Nephron (organoid): ENCODE measurements at regions not wholly inside any gene's neighbourhood (a gene's known extent, or its start where the extent isn't known, plus 50 kb on each side); places are given as distances from the start of the nearest gene placed in this dataset.
"Not testable (repeated sequence)": the region's sequence is repeated elsewhere in the genome, so short reads cannot be mapped to it uniquely, and the experiment has no call there.

Source experiments
- H3K27ac Mint-ChIP-seq, 3 experiments: 2 replicates each; pipeline ENCODE4 v1.8.0; 2020; ENCODE audit warnings: mixed read lengths in 3 of 3, mild to moderate bottlenecking in 2 of 3, moderate library complexity in 1 of 3
- H3K27me3 Mint-ChIP-seq: 2 replicates; pipeline ENCODE4 v1.8.0; 2021; ENCODE audit warnings: low read depth, mild to moderate bottlenecking, moderate library complexity, mixed read lengths
- H3K36me3 Mint-ChIP-seq: 2 replicates; pipeline ENCODE4 v1.8.0; 2020; ENCODE audit warnings: low read depth, mixed read lengths
- H3K4me1 Mint-ChIP-seq: 2 replicates; pipeline ENCODE4 v1.8.0; 2020; ENCODE audit warnings: mixed read lengths
- H3K4me3 Mint-ChIP-seq, 3 experiments: 2 replicates each; pipeline ENCODE4 v1.8.0; 2020; ENCODE audit warnings: mild to moderate bottlenecking in 3 of 3, mixed read lengths in 3 of 3, moderate library complexity in 2 of 3
- H3K9me3 Mint-ChIP-seq: 2 replicates; pipeline ENCODE4 v1.8.0; 2020; ENCODE audit warnings: mixed read lengths
- TF ChIP-seq, protein P1 (sequence below), 3 experiments: fragments of 200-600 bp; sonication (generic); IDR thresholded peaks; one replicate each; pipeline ENCODE4 v1.5.0; 2021; ENCODE audit warnings: antibody characterized with exemption in 3 of 3; ENCODE audit not compliant: unreplicated experiment in 3 of 3

DNA sequence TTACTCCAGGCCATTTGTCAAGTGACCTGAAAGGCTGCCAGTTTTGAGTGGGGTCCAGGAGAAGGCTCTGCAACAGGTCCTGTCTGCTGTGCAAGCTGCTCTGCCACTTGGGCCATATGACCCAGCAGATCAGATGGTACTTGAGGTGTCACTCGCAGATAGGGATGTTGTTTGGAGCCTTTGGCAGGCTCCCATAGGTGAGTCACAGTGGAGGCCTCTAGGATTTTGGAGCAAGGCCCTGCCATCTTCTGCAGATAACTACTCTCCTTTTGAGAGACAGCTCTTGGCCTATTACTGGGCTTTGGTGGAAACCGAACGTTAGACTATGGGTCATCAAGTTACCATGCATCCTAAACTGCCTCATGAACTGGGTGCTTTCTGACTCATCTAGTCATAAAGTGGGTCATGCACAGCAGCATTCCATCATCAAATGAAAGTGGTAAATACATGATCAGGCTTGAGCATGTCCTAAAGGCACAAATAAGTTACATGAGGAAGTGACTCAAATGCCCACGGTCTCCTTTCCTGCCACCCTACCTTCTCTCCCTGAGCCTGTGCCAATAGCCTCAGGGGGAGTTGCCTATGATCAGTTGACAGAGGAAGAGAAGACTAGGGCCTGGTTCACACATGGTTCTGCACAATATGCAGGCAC is 87.0 kb upstream of the RANBP6 start:
- H3K4me3 Mint-ChIP-seq, H3K27me3 Mint-ChIP-seq, H3K36me3 Mint-ChIP-seq, H3K27ac Mint-ChIP-seq, H3K9me3 Mint-ChIP-seq: not testable (repeated sequence)
- H3K4me1 Mint-ChIP-seq = peaks cover 12% of the 10 kb centered on the region

DNA sequence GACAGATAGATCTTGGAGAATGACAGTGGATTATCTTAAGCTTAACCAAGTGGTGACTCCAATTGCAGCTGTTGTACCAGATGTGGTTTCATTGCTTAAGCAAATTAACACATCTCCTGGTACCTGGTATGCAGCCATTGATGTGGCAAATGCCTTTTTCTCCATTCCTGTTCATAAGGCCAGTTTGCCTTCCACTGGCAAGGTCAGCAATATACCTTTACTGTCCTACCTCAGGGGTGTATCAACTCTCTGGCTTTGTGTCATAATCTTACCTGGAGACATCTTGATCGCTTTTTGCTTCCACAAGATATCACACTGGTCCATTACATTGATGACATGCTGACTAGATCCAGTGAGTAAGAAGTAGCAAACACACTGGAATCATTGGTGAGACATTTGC is 86.3 kb upstream of the RANBP6 start:
- H3K9me3 Mint-ChIP-seq, H3K27me3 Mint-ChIP-seq, H3K36me3 Mint-ChIP-seq, H3K4me1 Mint-ChIP-seq, H3K27ac Mint-ChIP-seq, H3K4me3 Mint-ChIP-seq: not testable (repeated sequence)

DNA sequence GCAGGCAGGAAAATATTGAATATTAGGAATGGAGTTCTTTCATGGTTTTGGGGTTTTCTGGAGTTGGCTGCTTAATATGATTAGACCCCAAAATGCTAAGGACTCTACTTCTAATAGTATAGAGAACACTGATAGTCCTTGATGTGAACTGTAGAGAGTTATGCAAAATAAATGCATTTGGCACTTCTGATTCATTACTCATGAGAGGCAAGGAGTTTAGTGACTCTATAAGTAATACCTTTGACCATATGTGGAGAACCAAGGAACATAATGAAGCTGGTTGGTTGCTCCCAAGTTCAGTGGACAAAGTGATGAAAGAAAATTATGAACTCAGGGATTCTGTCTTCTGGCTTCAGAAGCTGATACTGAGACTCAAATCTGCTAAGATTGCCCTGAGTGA is 83.9 kb upstream of the RANBP6 start:
- not testable (repeated sequence) for H3K4me1 Mint-ChIP-seq, H3K4me3 Mint-ChIP-seq, H3K27ac Mint-ChIP-seq, H3K9me3 Mint-ChIP-seq, H3K36me3 Mint-ChIP-seq, H3K27me3 Mint-ChIP-seq

DNA sequence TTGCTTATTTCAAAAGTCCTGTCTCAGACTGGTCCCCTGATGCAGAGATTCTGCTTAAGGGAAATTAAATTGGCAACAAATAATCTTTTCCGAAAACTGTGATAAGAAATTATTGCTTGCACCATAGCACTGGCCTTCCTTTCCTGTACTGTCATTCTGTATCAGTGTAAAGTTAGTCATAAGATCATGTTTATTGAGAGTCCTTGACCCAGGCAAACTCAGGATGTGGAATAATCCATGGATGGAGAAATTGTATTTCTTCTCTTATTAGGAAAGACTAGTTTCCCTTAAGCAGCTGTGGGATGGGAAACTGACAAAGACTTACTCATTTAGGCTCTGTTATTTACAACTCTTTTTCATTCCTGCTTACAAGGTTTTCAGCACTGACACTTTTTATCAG is 83.0 kb upstream of the RANBP6 start:
- H3K36me3 Mint-ChIP-seq = no peaks in the 10 kb centered on the region
- TF ChIP-seq, protein P1, sequence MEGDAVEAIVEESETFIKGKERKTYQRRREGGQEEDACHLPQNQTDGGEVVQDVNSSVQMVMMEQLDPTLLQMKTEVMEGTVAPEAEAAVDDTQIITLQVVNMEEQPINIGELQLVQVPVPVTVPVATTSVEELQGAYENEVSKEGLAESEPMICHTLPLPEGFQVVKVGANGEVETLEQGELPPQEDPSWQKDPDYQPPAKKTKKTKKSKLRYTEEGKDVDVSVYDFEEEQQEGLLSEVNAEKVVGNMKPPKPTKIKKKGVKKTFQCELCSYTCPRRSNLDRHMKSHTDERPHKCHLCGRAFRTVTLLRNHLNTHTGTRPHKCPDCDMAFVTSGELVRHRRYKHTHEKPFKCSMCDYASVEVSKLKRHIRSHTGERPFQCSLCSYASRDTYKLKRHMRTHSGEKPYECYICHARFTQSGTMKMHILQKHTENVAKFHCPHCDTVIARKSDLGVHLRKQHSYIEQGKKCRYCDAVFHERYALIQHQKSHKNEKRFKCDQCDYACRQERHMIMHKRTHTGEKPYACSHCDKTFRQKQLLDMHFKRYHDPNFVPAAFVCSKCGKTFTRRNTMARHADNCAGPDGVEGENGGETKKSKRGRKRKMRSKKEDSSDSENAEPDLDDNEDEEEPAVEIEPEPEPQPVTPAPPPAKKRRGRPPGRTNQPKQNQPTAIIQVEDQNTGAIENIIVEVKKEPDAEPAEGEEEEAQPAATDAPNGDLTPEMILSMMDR (IDR thresholded peaks at IDR 0.05; ENCODE audit: unreplicated experiment in 3 of 3) = no peak
- no peak overlapping the region for H3K4me3 Mint-ChIP-seq
- H3K4me1 Mint-ChIP-seq = no peaks in the 10 kb centered on the region
- H3K27ac Mint-ChIP-seq = no peak overlapping the region
- peaks cover 3% of the 10 kb centered on the region for H3K9me3 Mint-ChIP-seq
- H3K27me3 Mint-ChIP-seq = peaks cover 3% of the 10 kb centered on the region

DNA sequence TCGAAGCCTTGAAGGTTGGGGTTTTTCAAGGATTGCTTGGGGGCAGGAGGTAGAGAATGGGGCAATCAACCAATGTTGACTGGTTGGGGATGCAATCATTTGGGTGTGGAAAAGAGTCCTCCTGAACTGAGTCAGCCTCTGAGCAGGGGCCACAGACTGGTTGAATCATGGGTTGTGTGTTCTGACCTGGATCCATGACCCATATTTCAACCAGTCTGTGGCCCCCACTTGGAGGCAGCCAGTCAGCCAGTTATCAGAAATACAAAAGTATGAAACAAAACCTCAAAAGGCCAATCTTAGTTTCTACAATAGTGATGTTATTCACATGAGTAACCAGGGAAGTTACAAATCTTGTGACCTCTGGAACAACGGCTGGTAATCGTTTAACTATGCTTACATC is 81.4 kb upstream of the RANBP6 start:
- no peak overlapping the region for H3K4me3 Mint-ChIP-seq
- no peaks in the 10 kb centered on the region for H3K36me3 Mint-ChIP-seq
- H3K27me3 Mint-ChIP-seq = peaks cover 3% of the 10 kb centered on the region
- H3K27ac Mint-ChIP-seq = no peak overlapping the region
- peaks cover 3% of the 10 kb centered on the region for H3K9me3 Mint-ChIP-seq
- H3K4me1 Mint-ChIP-seq = no peaks in the 10 kb centered on the region
- TF ChIP-seq, protein P1 (IDR thresholded peaks at IDR 0.05; ENCODE audit: unreplicated experiment in 3 of 3) = no peak

- Mint-ChIP-seq H3K9me3 (peaks cover under 1% of the 10 kb centered on the region), H3K27me3 (peaks cover 5% of the 10 kb centered on the region), H3K27ac (no peak overlapping the region), H3K4me1 (no peaks in the 10 kb centered on the region), H3K4me3 (no peak overlapping the region), H3K36me3 (no peaks in the 10 kb centered on the region)
- TF ChIP-seq, protein P1 (IDR thresholded peaks at IDR 0.05; ENCODE audit: unreplicated experiment in 3 of 3) = no peak
Observed at GRCh38 chr9:6090277-6091210, 75.1 kb upstream of the RANBP6 start.

GRCh38 chr9:6089300-6089699 is 73.9 kb upstream of the RANBP6 start:
- Mint-ChIP-seq H3K27me3 (peaks cover 5% of the 10 kb centered on the region), H3K4me1 (no peaks in the 10 kb centered on the region), H3K27ac (no peak overlapping the region), H3K36me3 (no peaks in the 10 kb centered on the region), H3K9me3 (no peaks in the 10 kb centered on the region), H3K4me3 (no peak overlapping the region)
- TF ChIP-seq, protein P1 (IDR thresholded peaks at IDR 0.05; ENCODE audit: unreplicated experiment in 3 of 3) = no peak
